ENCODE measurements at regions not wholly inside any gene's neighbourhood (a gene's known extent, or its start where the extent isn't known, plus 50 kb on each side); places are given as distances from the start of the nearest gene placed in this dataset.
"Not testable (repeated sequence)": the region's sequence is repeated elsewhere in the genome, so short reads cannot be mapped to it uniquely, and the experiment has no call there.

- no peak for DNase-seq
These were observed 373.7 kb downstream of the HACE1 start for GRCh38 chr6:104486035-104486434.

GRCh38 chr6:104484626-104485025 is 375.1 kb downstream of the HACE1 start:
- no peak for DNase-seq

GRCh38 chr6:104484191-104484590 is 375.5 kb downstream of the HACE1 start:
- DNase-seq: no peak

- DNase-seq: no peak
These were observed 376.4 kb downstream of the HACE1 start for GRCh38 chr6:104483225-104483834.

GRCh38 chr6:104477569-104477968 is 382.1 kb downstream of the HACE1 start:
- DNase-seq: no peak

- no peak for DNase-seq
These were observed 386.7 kb downstream of the HACE1 start for GRCh38 chr6:104473021-104473429.

- DNase-seq: no peak
These were observed 387.5 kb downstream of the HACE1 start for GRCh38 chr6:104472021-104472901.

- no peak for DNase-seq
These were observed 393.4 kb downstream of the HACE1 start for GRCh38 chr6:104466306-104466705.

GRCh38 chr6:104462811-104463599 is 396.7 kb downstream of the HACE1 start:
- DNase-seq: no peak

- no peak for DNase-seq
These were observed 398.8 kb downstream of the HACE1 start for GRCh38 chr6:104460738-104461483.

GRCh38 chr6:104459543-104459942 is 400.2 kb downstream of the HACE1 start:
- DNase-seq: no peak

- no peak for DNase-seq
These were observed 409.8 kb downstream of the HACE1 start for GRCh38 chr6:104449918-104450317.

- not testable (repeated sequence) for DNase-seq
These were observed 413.3 kb downstream of the HACE1 start for GRCh38 chr6:104446101-104447080.

- DNase-seq: no peak
These were observed 425.2 kb downstream of the HACE1 start for GRCh38 chr6:104434519-104434918.

GRCh38 chr6:104431096-104431495 is 428.6 kb downstream of the HACE1 start:
- no peak for DNase-seq

- DNase-seq: no peak
These were observed 431.5 kb downstream of the HACE1 start for GRCh38 chr6:104428184-104428583.

- DNase-seq: no peak
These were observed 436.0 kb downstream of the HACE1 start for GRCh38 chr6:104423691-104424090.

- DNase-seq: no peak
These were observed 438.1 kb downstream of the HACE1 start for GRCh38 chr6:104421650-104422049.

GRCh38 chr6:104418839-104419238 is 440.9 kb downstream of the HACE1 start:
- no peak for DNase-seq

GRCh38 chr6:104418125-104418524 is 441.6 kb downstream of the HACE1 start:
- no peak for DNase-seq

- no peak for DNase-seq
These were observed 445.0 kb downstream of the HACE1 start for GRCh38 chr6:104414723-104415122.

- DNase-seq: no peak
These were observed 446.0 kb downstream of the HACE1 start for GRCh38 chr6:104413767-104414166.
